Pancreas (tissue), 10 donors: ENCODE measurements at regions not wholly inside any gene's neighbourhood (a gene's known extent, or its start where the extent isn't known, plus 50 kb on each side); places are given as distances from the start of the nearest gene placed in this dataset.

Experiments used
- ATAC-seq, 4 donors: fragments of 200-7000 bp; cut with Tn5 transposase; one replicate each; pipeline versions ENCODE4 v1.8.0 to v1.9.1; 2020; ENCODE audit warnings: mild to moderate bottlenecking in 4 of 4, moderate library complexity in 4 of 4
- DNase-seq, 6 donors: peaks; one replicate each; pipeline ENCODE4 v3.0.0-alpha.2; 2020
- FAIRE-seq: peaks from 2 replicates; lab custom pipeline; 2012; peaks lifted over from hg19 to GRCh38; lab: Jason Lieb, UNC
- H3K27ac ChIP-seq, 4 donors: fragments of 200-600 bp; sonication (generic); 1 replicate in 3 of 4; 2 replicates in 1 of 4; pipeline versions ENCODE4 v1.5.0 to v1.8.0; 2020
- H3K27me3 ChIP-seq, 4 donors: fragments of 200-600 bp; one replicate each; pipeline ENCODE4 v1.8.0; 2021
- H3K36me3 ChIP-seq, 3 donors: fragments of 200-600 bp; sonication (generic) in 1 of 3; one replicate each; pipeline versions ENCODE4 v1.5.0 to v1.8.0; 2020 to 2021
- H3K4me1 ChIP-seq, 3 donors: fragments of 200-600 bp; one replicate each; pipeline ENCODE4 v1.8.0; 2021
- H3K4me3 ChIP-seq, 4 donors: fragments of 200-600 bp; sonication (generic) in 2 of 4; one replicate each; pipeline versions ENCODE4 v1.5.0 to v1.8.0; 2020 to 2021
- H3K9me3 ChIP-seq, 4 donors: fragments of 200-600 bp; one replicate each; pipeline ENCODE4 v1.8.0; 2021
- CTCF ChIP-seq, 4 donors: fragments of 200-600 bp; sonication (generic) in 3 of 4; IDR thresholded peaks; one replicate each; pipeline versions ENCODE4 v1.5.0 to v1.8.0; 2021; ENCODE audit warnings: antibody characterized with exemption in 4 of 4
- WGBS, 2 donors: extraction: QIAGEN DNeasy Blood & Tissue Kit; methylation state at CpG; one replicate each; pipeline ENCODE4 v1.1.7; 2013; 5-methylcytosine and 5-hydroxymethylcytosine counted together
- intact Hi-C, 3 donors: fragments of 100-400 bp; cut with DNase I; formaldehyde crosslinking; loops; one replicate each; pipeline versions ENCODE4 v1.11.1 to v1.14.2; 2022
- donor health status: healthy with polysubstance abuse.
- donor health status: DM: no; HTN: no; CAD: no; lungs with moderate emphysema.
- donor health status: DM: no; HTN: no; CAD: no.
- donor health status: control.
- donor health status: control.
- donor health status: Bipolar disorder and iron deficiency.
- donor health status: DM: yes; HTN: yes; CAD: no.
- donor health status: DM: no; HTN: no; CAD: no.
- donor health status: DM: no; HTN: no; CAD: no.
- donor health status: DM: yes; HTN: yes; CAD: no.

GRCh38 chr2:133624551-133624950 lies 56.3 kb upstream of the NCKAP5 start:
- 70 to 86% methylated on average over 3 of the region's 3 CpGs for WGBS, 2 donors
- intact Hi-C loops: no loop called here

GRCh38 chr2:133627741-133628140 lies 59.5 kb upstream of the NCKAP5 start:
- FAIRE-seq (no peak), ATAC-seq (no peak)
- intact Hi-C loops: no loop called here

More at GRCh38 chr2:133624551-133624950, 56.3 kb upstream of the NCKAP5 start:
- no peak overlapping the region for H3K27ac ChIP-seq
- no peak for FAIRE-seq
- no peaks in the 10 kb centered on the region for H3K4me1 ChIP-seq
- TF ChIP-seq CTCF (IDR thresholded peaks at IDR 0.05): no peak
- H3K9me3 ChIP-seq: no peaks in the 10 kb centered on the region
- DNase-seq: no peak
- no peaks in the 10 kb centered on the region for H3K36me3 ChIP-seq
- no peak for ATAC-seq
- H3K27me3 ChIP-seq: no peaks in the 10 kb centered on the region
- no peak overlapping the region for H3K4me3 ChIP-seq

GRCh38 chr2:133633309-133633708 lies 65.0 kb upstream of the NCKAP5 start:
- ATAC-seq (no peak), FAIRE-seq (no peak), DNase-seq (no peak)
- Histone ChIP-seq H3K36me3 (no peaks in the 10 kb centered on the region), H3K9me3 (no peaks in the 10 kb centered on the region), H3K4me1 (no peaks in the 10 kb centered on the region), H3K27ac (no peak overlapping the region), H3K4me3 (no peak overlapping the region), H3K27me3 (no peaks in the 10 kb centered on the region)
- intact Hi-C loops: no loop called here
- TF ChIP-seq CTCF (IDR thresholded peaks at IDR 0.05): no peak
- WGBS, 2 donors: 69 to 86% methylated on average over 7 of the region's 7 CpGs

More at GRCh38 chr2:133627741-133628140, 59.5 kb upstream of the NCKAP5 start:
- H3K9me3 ChIP-seq: no peaks in the 10 kb centered on the region
- no peak for DNase-seq
- no peaks in the 10 kb centered on the region for H3K4me1 ChIP-seq
- H3K4me3 ChIP-seq: no peak overlapping the region
- WGBS, 2 donors: 52 to 57% methylated on average over 1 of the region's 1 CpG
- H3K36me3 ChIP-seq: no peaks in the 10 kb centered on the region
- H3K27ac ChIP-seq: no peak overlapping the region
- H3K27me3 ChIP-seq: no peaks in the 10 kb centered on the region
- no peak for TF ChIP-seq CTCF (IDR thresholded peaks at IDR 0.05)

GRCh38 chr2:133633881-133634409 lies 65.7 kb upstream of the NCKAP5 start:
- no peak for FAIRE-seq
- 52 to 56% methylated on average over 8 of the region's 8 CpGs for WGBS, 2 donors

More at GRCh38 chr2:133633881-133634409, 65.7 kb upstream of the NCKAP5 start:
- no peak for TF ChIP-seq CTCF (IDR thresholded peaks at IDR 0.05)
- no peak for DNase-seq
- Histone ChIP-seq H3K4me3 (no peak overlapping the region), H3K36me3 (no peaks in the 10 kb centered on the region), H3K27ac (no peak overlapping the region), H3K4me1 (no peaks in the 10 kb centered on the region), H3K27me3 (no peaks in the 10 kb centered on the region), H3K9me3 (no peaks in the 10 kb centered on the region)
- intact Hi-C loops: no loop called here
- ATAC-seq: peak in 3 of 4 donors; percentile 41 to 74 (median 65)
